Suprapubic skin (tissue), 4 donors: ENCODE measurements at regions not wholly inside any gene's neighbourhood (a gene's known extent, or its start where the extent isn't known, plus 50 kb on each side); places are given as distances from the start of the nearest gene placed in this dataset.

Source experiments
- DNase-seq, 2 donors: peaks; one replicate each; pipeline ENCODE4 v3.0.0-alpha.2; 2019; ENCODE audit warnings: low spot score in 2 of 2
- H3K27ac ChIP-seq: fragments of 200-600 bp; sonication (generic); one replicate; pipeline ENCODE4 v1.5.1; 2019
- H3K27me3 ChIP-seq: fragments of 200-600 bp; sonication (generic); one replicate; pipeline ENCODE4 v1.5.1; 2019
- H3K36me3 ChIP-seq: fragments of 200-600 bp; sonication (generic); one replicate; pipeline ENCODE4 v1.5.1; 2019
- H3K4me1 ChIP-seq: fragments of 200-600 bp; sonication (generic); one replicate; pipeline ENCODE4 v1.5.1; 2019
- H3K4me3 ChIP-seq: fragments of 200-600 bp; sonication (generic); one replicate; pipeline ENCODE4 v1.5.1; 2019; ENCODE audit warnings: mild to moderate bottlenecking
- H3K9me3 ChIP-seq: fragments of 200-600 bp; sonication (generic); one replicate; pipeline ENCODE4 v1.5.1; 2019
- CTCF ChIP-seq, 2 donors: fragments of 200-600 bp in 1 of 2; fragments of 450-650 bp in 1 of 2; sonication (generic) in 1 of 2; IDR thresholded peaks; one replicate each; pipeline ENCODE4 v1.5.1; 2016 to 2019; ENCODE audit warnings: antibody characterized with exemption in 2 of 2, mild to moderate bottlenecking in 1 of 2, moderate library complexity in 1 of 2
- EP300 ChIP-seq: sonication (generic); formaldehyde crosslinking; IDR thresholded peaks from one replicate; pipeline ENCODE4 v1.6.1; 2017; ENCODE audit warnings: antibody characterized with exemption
- POLR2A ChIP-seq, 2 donors: fragments of 450-650 bp; IDR thresholded peaks; one replicate each; pipeline ENCODE4 v1.6.1; 2017; ENCODE audit warnings: antibody characterized with exemption in 2 of 2, mild to moderate bottlenecking in 2 of 2, moderate library complexity in 2 of 2
- POLR2AphosphoS5 ChIP-seq, 3 donors: sonication (generic); formaldehyde crosslinking; IDR thresholded peaks; one replicate each; pipeline ENCODE4 v1.6.1; 2017; ENCODE audit warnings: antibody characterized with exemption in 3 of 3
- WGBS: methylation state at CpG from one replicate; pipeline ENCODE4 v1.1.5; 2018; 5-methylcytosine and 5-hydroxymethylcytosine counted together

GRCh38 chr2:8628179-8628865 lies 53.5 kb upstream of the ID2 start:
- peak in 1 of 2 donors; percentile 48 for DNase-seq
- 87% methylated on average over 15 of the region's 18 CpGs for WGBS
- Histone ChIP-seq H3K27me3 (no peaks in the 10 kb centered on the region), H3K4me3 (no peak overlapping the region), H3K4me1 (no peaks in the 10 kb centered on the region), H3K36me3 (no peaks in the 10 kb centered on the region), H3K9me3 (no peaks in the 10 kb centered on the region), H3K27ac (no peak overlapping the region)
- TF ChIP-seq POLR2AphosphoS5 (IDR thresholded peaks at IDR 0.05) (no peak), POLR2A (IDR thresholded peaks at IDR 0.05) (no peak), CTCF (IDR thresholded peaks at IDR 0.05) (no peak), EP300 (no peak)

- WGBS, result 93% methylated on average over 6 of the region's 6 CpGs
- DNase-seq, result peak in 1 of 2 donors; percentile 26
These were observed 53.0 kb upstream of the ID2 start for GRCh38 chr2:8628866-8629209.

DNA sequence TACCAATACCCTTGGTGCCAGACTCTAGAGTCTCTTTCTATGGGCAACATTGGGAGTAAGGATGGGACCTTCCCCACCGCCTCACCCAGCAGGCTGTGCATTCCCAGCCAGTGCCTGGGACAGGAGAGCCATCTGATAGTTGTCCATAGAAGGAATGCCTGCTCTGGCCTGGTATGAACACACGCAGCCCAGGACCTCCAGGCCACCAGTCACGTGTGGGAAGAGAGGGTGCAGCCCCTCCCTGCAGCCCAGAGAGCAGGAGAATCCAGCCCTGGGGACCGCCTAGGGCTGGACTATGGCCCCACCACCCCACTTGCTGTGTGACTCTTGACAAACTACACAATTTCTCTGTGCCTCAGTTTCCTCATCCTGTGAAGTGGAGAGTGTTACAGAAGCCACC lies 52.5 kb upstream of the ID2 start:
- Histone ChIP-seq H3K36me3 (no peaks in the 10 kb centered on the region), H3K9me3 (no peaks in the 10 kb centered on the region), H3K4me1 (no peaks in the 10 kb centered on the region), H3K27ac (no peak overlapping the region), H3K27me3 (no peaks in the 10 kb centered on the region), H3K4me3 (no peak overlapping the region)
- TF ChIP-seq EP300 (no peak), POLR2AphosphoS5 (IDR thresholded peaks at IDR 0.05) (no peak), POLR2A (IDR thresholded peaks at IDR 0.05) (no peak), CTCF (IDR thresholded peaks at IDR 0.05) (no peak)
- no peak for DNase-seq
- 100% methylated on average over 3 of the region's 4 CpGs for WGBS

More at GRCh38 chr2:8628866-8629209, 53.0 kb upstream of the ID2 start:
- Histone ChIP-seq H3K27ac (no peak overlapping the region), H3K4me3 (no peak overlapping the region), H3K27me3 (no peaks in the 10 kb centered on the region), H3K36me3 (no peaks in the 10 kb centered on the region), H3K4me1 (no peaks in the 10 kb centered on the region), H3K9me3 (no peaks in the 10 kb centered on the region)
- TF ChIP-seq POLR2A (IDR thresholded peaks at IDR 0.05), result no peak
- TF ChIP-seq POLR2AphosphoS5 (IDR thresholded peaks at IDR 0.05), result no peak
- no peak for TF ChIP-seq CTCF (IDR thresholded peaks at IDR 0.05)
- TF ChIP-seq EP300, result no peak

DNA sequence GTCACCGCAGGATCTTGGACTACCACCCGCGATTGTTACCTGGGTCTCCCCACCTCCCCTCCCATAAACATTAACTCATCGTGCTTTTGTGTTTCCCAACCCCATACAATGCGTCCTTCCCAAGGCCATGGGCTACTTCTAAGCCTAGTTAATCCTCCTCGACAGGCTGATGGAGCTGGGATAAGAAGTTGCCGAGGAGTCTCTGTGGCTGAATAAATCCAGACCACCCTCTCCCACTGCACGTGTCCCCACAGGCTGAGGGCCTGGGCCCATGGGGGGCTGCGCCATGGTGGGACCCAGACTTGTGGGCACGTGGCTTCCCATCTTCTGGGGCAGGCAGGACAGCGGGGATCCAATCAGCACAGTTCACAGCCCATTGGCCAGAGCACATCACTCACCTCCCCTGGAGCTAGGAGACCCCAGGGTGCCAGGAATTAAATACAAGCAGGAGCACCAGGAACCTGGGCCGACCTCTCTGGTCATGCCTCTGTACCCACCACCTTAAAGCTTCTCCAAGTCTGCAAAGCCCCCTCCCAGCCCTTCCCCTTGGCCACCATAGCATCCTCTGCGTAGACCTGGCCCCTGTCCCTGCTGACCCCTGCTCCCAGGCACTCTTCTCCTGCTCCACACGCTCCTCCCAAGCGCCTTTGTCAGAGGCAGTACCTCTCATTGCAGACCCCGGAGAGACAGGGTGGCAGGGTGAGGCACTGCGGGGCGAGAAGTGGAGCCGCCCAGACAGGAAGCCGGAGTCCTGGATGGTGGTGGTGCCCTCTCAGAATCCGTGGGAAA lies 51.0 kb upstream of the ID2 start:
- no peaks in the 10 kb centered on the region for H3K27me3 ChIP-seq
- H3K27ac ChIP-seq, result no peak overlapping the region
- 87% methylated on average over 21 of the region's 21 CpGs for WGBS
- no peak for TF ChIP-seq POLR2A (IDR thresholded peaks at IDR 0.05)
- no peak for TF ChIP-seq EP300
- TF ChIP-seq POLR2AphosphoS5 (IDR thresholded peaks at IDR 0.05), result no peak
- TF ChIP-seq CTCF (IDR thresholded peaks at IDR 0.05), result no peak
- H3K4me3 ChIP-seq, result no peak overlapping the region
- DNase-seq, result no peak
- H3K4me1 ChIP-seq, result no peaks in the 10 kb centered on the region
- no peaks in the 10 kb centered on the region for H3K9me3 ChIP-seq
- H3K36me3 ChIP-seq, result no peaks in the 10 kb centered on the region

GRCh38 chr2:8631465-8632005 lies 50.3 kb upstream of the ID2 start:
- Histone ChIP-seq H3K4me3 (no peak overlapping the region), H3K36me3 (no peaks in the 10 kb centered on the region), H3K4me1 (no peaks in the 10 kb centered on the region), H3K27ac (no peak overlapping the region), H3K27me3 (no peaks in the 10 kb centered on the region), H3K9me3 (no peaks in the 10 kb centered on the region)
- TF ChIP-seq EP300 (no peak), POLR2A (IDR thresholded peaks at IDR 0.05) (no peak), POLR2AphosphoS5 (IDR thresholded peaks at IDR 0.05) (no peak), CTCF (IDR thresholded peaks at IDR 0.05) (no peak)
- 91% methylated on average over 6 of the region's 10 CpGs for WGBS
- no peak for DNase-seq
